GM12878 (cell line): ENCODE measurements at regions not wholly inside any gene's neighbourhood (a gene's known extent, or its start where the extent isn't known, plus 50 kb on each side); places are given as distances from the start of the nearest gene placed in this dataset.

Experiments
- ATAC-seq: fragments of 200-7000 bp; cut with Tn5 transposase; 3 replicates; pipeline ENCODE4 v1.9.1; 2020; ENCODE audit warnings: mild to moderate bottlenecking, moderate library complexity
- BruUV-seq: library from RNA; stranded (reverse); fragments of 400-500 nt; replicated peaks from 2 replicates; lab custom pipeline; 2021; lab: Mats Ljungman, UMichigan
- CTCF ChIA-PET: fragments of 300-600 bp; sonication (Branson Sonifier 250); formaldehyde crosslinking; extraction: SDS; loops from one replicate; lab custom pipeline; 2021; ENCODE audit warnings: inconsistent platforms; lab: Yijun Ruan, JAX
- POLR2A ChIA-PET: fragments of 350-600 bp; formaldehyde crosslinking; extraction: SDS; loops from one replicate; lab custom pipeline; 2021; ENCODE audit warnings: inconsistent platforms; lab: Charles Lee
- RAD21 ChIA-PET: fragments of 300-600 bp; sonication (Branson Sonifier 250); formaldehyde crosslinking; loops from one replicate; lab custom pipeline; 2023; ENCODE audit warnings: antibody characterized with exemption; ENCODE audit not compliant: unreplicated experiment; lab: Charles Lee
- SMC1A ChIA-PET: fragments of 300-600 bp; sonication (Branson Sonifier 250); formaldehyde crosslinking; loops from one replicate; lab custom pipeline; 2023; ENCODE audit not compliant: unreplicated experiment, uncharacterized antibody; lab: Charles Lee
- DNase-seq: peaks from one replicate; pipeline ENCODE4 v3.0.0-alpha.2; 2011; ENCODE audit warnings: low read depth, low spot score
- FAIRE-seq: peaks from 3 replicates; lab custom pipeline; 2011; peaks lifted over from hg19 to GRCh38; lab: Jason Lieb, UNC
- H2AFZ ChIP-seq: 2 replicates; pipeline ENCODE4 v1.6.0; 2011; ENCODE audit warnings: low read depth, low read length, control low read depth; ENCODE audit not compliant: control insufficient read depth
- H3K27ac ChIP-seq: 2 replicates; pipeline ENCODE4 v1.5.1; 2011; ENCODE audit warnings: control low read depth; ENCODE audit not compliant: control insufficient read depth, insufficient read depth
- H3K27me3 ChIP-seq, 2 experiments: replicated peaks in 1 of 2; 2 replicates each; pipeline versions ENCODE4 v1.6.0 to v1.6.1; 2011; ENCODE audit warnings: low read length in 1 of 2; ENCODE audit not compliant: control insufficient read depth in 2 of 2, insufficient read depth in 2 of 2
- H3K36me3 ChIP-seq, 2 experiments: 2 replicates each; pipeline ENCODE4 v1.5.1; 2011; ENCODE audit warnings: low read length in 1 of 2; ENCODE audit not compliant: control insufficient read depth in 2 of 2, insufficient read depth in 2 of 2
- H3K4me1 ChIP-seq: 2 replicates; pipeline ENCODE4 v1.6.1; 2011; ENCODE audit warnings: mild to moderate bottlenecking, low read length, moderate library complexity, mixed read lengths; ENCODE audit not compliant: control insufficient read depth, insufficient read depth
- H3K4me2 ChIP-seq: 2 replicates; pipeline ENCODE4 v1.6.0; 2011; ENCODE audit warnings: control low read depth; ENCODE audit not compliant: control insufficient read depth, insufficient read depth
- H3K4me3 ChIP-seq: fragments of 200-600 bp; sonication (generic); 2 replicates; pipeline ENCODE4 v1.5.1; 2016
- H3K79me2 ChIP-seq: 2 replicates; pipeline ENCODE4 v1.6.0; 2011; ENCODE audit warnings: low read length; ENCODE audit not compliant: control insufficient read depth, insufficient read depth
- H3K9ac ChIP-seq: 2 replicates; pipeline ENCODE4 v1.8.0; 2011; ENCODE audit warnings: low read length, control low read depth, mixed read lengths; ENCODE audit not compliant: control insufficient read depth, insufficient read depth
- H3K9me3 ChIP-seq: replicated peaks from 3 replicates; pipeline ENCODE4 v1.5.1; 2011; ENCODE audit warnings: mild to moderate bottlenecking, low read length; ENCODE audit not compliant: control insufficient read depth, insufficient read depth
- H4K20me1 ChIP-seq: 2 replicates; pipeline ENCODE4 v1.6.0; 2011; ENCODE audit not compliant: control insufficient read depth, insufficient read depth
- BMI1 ChIP-seq: fragments of 450-650 bp; IDR thresholded peaks from 2 replicates; pipeline ENCODE4 v1.6.1; 2016; ENCODE audit warnings: mild to moderate bottlenecking, moderate library complexity, borderline replicate concordance
- CHD1 ChIP-seq: IDR thresholded peaks from 2 replicates; pipeline ENCODE4 v1.6.1; 2012; ENCODE audit warnings: low read depth, low read length, improper control_type of control experiment
- EED ChIP-seq: sonication (generic); IDR thresholded peaks from 2 replicates; pipeline ENCODE4 v1.6.1; 2016; ENCODE audit warnings: antibody characterized with exemption, low read depth
- ESRRA ChIP-seq: IDR thresholded peaks from 2 replicates; pipeline ENCODE4 v1.6.1; 2012; ENCODE audit warnings: mild to moderate bottlenecking, low read length, improper control_type of control experiment
- GATAD2B ChIP-seq: fragments of 450-650 bp; conservative IDR thresholded peaks from 2 replicates; pipeline ENCODE4 v1.6.1; 2017; ENCODE audit warnings: low read depth, mild to moderate bottlenecking, moderate library complexity
- HDAC6 ChIP-seq: fragments of 200-600 bp; sonication (generic); IDR thresholded peaks from one replicate; pipeline ENCODE4 v1.8.0; 2017; ENCODE audit warnings: antibody characterized with exemption; ENCODE audit not compliant: unreplicated experiment
- HSF1 ChIP-seq: fragments of 150-350 bp; IDR thresholded peaks from 2 replicates; pipeline ENCODE4 v1.6.1; 2014; ENCODE audit warnings: mild to moderate bottlenecking, low read depth, low read length
- JUNB ChIP-seq: IDR thresholded peaks from 2 replicates; pipeline ENCODE4 v1.6.1; 2016; ENCODE audit warnings: antibody characterized with exemption, mild to moderate bottlenecking
- KDM1A ChIP-seq: fragments of 200-600 bp; sonication (generic); IDR thresholded peaks from 2 replicates; pipeline ENCODE4 v1.6.1; 2016; ENCODE audit warnings: borderline replicate concordance
- MTA3 ChIP-seq: IDR thresholded peaks from 2 replicates; pipeline ENCODE4 v1.6.1; 2012; ENCODE audit warnings: low read length, inconsistent platforms, borderline replicate concordance
- RFX5 ChIP-seq: IDR thresholded peaks from 2 replicates; pipeline ENCODE4 v1.6.1; 2011; ENCODE audit warnings: low read depth, low read length, improper control_type of control experiment
- SIX5 ChIP-seq: IDR thresholded peaks from 2 replicates; pipeline ENCODE4 v1.6.1; 2011; ENCODE audit warnings: mild to moderate bottlenecking, low read depth, low read length, moderate library complexity; ENCODE audit not compliant: severe bottlenecking
- SMC3 ChIP-seq: IDR thresholded peaks from 2 replicates; pipeline ENCODE4 v1.6.1; 2011; ENCODE audit warnings: low read length, improper control_type of control experiment, borderline replicate concordance
- SREBF1 ChIP-seq: IDR thresholded peaks from 2 replicates; pipeline ENCODE4 v1.6.1; 2012; ENCODE audit warnings: mild to moderate bottlenecking, low read length
- TAF1 ChIP-seq: IDR thresholded peaks from 2 replicates; pipeline ENCODE4 v1.6.1; 2011; ENCODE audit warnings: mild to moderate bottlenecking, low read depth, low read length, borderline replicate concordance
- TCF3 ChIP-seq: IDR thresholded peaks from 2 replicates; pipeline ENCODE4 v1.6.1; 2012; ENCODE audit warnings: low read depth, mild to moderate bottlenecking, low read length, borderline replicate concordance; ENCODE audit not compliant: insufficient read depth
- YBX1 ChIP-seq: fragments of 450-650 bp; IDR thresholded peaks from 2 replicates; pipeline ENCODE4 v1.6.1; 2016; ENCODE audit warnings: antibody characterized with exemption
- ZZZ3 ChIP-seq: IDR thresholded peaks from 2 replicates; pipeline ENCODE4 v1.6.1; 2011; ENCODE audit warnings: low read depth; ENCODE audit not compliant: control insufficient read depth, insufficient read length
- WGBS: methylation state at CpG from one replicate; pipeline ENCODE4 v1.1.6; 2016; ENCODE audit warnings: low lambda C conversion rate; ENCODE audit not compliant: insufficient replicate concordance, insufficient coverage; ENCODE audit errors: missing lambda C conversion rate; 5-methylcytosine and 5-hydroxymethylcytosine counted together
- in situ Hi-C: fragments of 300-500 bp; cut with MboI; formaldehyde crosslinking; loops from 9 replicates; pipeline ENCODE4 v1.14.3; 2018; ENCODE audit warnings: mixed read lengths
- intact Hi-C: fragments of 100-400 bp; cut with micrococcal nuclease; formaldehyde crosslinking; loops from one replicate; pipeline ENCODE4 v1.14.2; 2022; ENCODE audit not compliant: unreplicated experiment
- TF ChIP-seq, protein P1 (sequence below): IDR thresholded peaks from 2 replicates; pipeline ENCODE4 v1.6.1; 2011; ENCODE audit warnings: low read depth, mild to moderate bottlenecking, low read length, moderate library complexity, borderline replicate concordance; ENCODE audit errors: extremely low read depth
- TF ChIP-seq, protein P2 (sequence below): fragments of 450-650 bp; IDR thresholded peaks from 2 replicates; pipeline ENCODE4 v1.6.1; 2017; ENCODE audit warnings: borderline replicate concordance

GRCh38 chr17:62309396-62309795, 71.0 kb upstream of the EFCAB3 start:
- RAD21 ChIA-PET: no interaction called here
- ATAC-seq: no peak
- FAIRE-seq: no peak

GRCh38 chr17:62307196-62307595, 73.2 kb upstream of the EFCAB3 start:
- SMC1A ChIA-PET: no interaction called here
- Histone ChIP-seq H3K79me2 (no peaks in the 10 kb centered on the region), H4K20me1 (no peaks in the 10 kb centered on the region), H3K36me3 (no peaks in the 10 kb centered on the region), H3K4me1 (no peaks in the 10 kb centered on the region), H3K27ac (no peak overlapping the region), H3K9me3 (no peaks in the 10 kb centered on the region), H3K27me3 (no peaks in the 10 kb centered on the region; a peak in 1 of 4 replicates), H3K9ac (no peak overlapping the region), H2AFZ (no peak overlapping the region), H3K4me3 (no peak overlapping the region), H3K4me2 (no peak overlapping the region)
- POLR2A ChIA-PET: no interaction called here
- no TSS peak for BruUV-seq
- RAD21 ChIA-PET: no interaction called here
- CTCF ChIA-PET: no interaction called here
- ATAC-seq: no peak
- in situ Hi-C loops: no loop called here
- intact Hi-C loops: no loop called here
- DNase-seq: no peak
- no peak for FAIRE-seq
- WGBS: 0% methylated on average over 2 of the region's 2 CpGs
- TF ChIP-seq TCF3 (no peak), EED (no peak), SIX5 (no peak), ESRRA (no peak), SMC3 (no peak), KDM1A (no peak), HSF1 (no peak), SREBF1 (no peak), TAF1 (no peak)
- TF ChIP-seq, protein P1, sequence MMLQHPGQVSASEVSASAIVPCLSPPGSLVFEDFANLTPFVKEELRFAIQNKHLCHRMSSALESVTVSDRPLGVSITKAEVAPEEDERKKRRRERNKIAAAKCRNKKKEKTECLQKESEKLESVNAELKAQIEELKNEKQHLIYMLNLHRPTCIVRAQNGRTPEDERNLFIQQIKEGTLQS: no peak

More at GRCh38 chr17:62309396-62309795, 71.0 kb upstream of the EFCAB3 start:
- no peaks in the 10 kb centered on the region; a peak in 1 of 4 replicates for H3K27me3 ChIP-seq
- TF ChIP-seq, protein P2, sequence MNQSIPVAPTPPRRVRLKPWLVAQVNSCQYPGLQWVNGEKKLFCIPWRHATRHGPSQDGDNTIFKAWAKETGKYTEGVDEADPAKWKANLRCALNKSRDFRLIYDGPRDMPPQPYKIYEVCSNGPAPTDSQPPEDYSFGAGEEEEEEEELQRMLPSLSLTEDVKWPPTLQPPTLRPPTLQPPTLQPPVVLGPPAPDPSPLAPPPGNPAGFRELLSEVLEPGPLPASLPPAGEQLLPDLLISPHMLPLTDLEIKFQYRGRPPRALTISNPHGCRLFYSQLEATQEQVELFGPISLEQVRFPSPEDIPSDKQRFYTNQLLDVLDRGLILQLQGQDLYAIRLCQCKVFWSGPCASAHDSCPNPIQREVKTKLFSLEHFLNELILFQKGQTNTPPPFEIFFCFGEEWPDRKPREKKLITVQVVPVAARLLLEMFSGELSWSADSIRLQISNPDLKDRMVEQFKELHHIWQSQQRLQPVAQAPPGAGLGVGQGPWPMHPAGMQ: no peak
- TF ChIP-seq HDAC6: no peak
- no peak for TF ChIP-seq ZZZ3
- no peak for TF ChIP-seq JUNB
- no peak for TF ChIP-seq GATAD2B
- no peak for TF ChIP-seq BMI1
- no peak for TF ChIP-seq RFX5
- TF ChIP-seq CHD1: no peak
- TF ChIP-seq YBX1: no peak
- TF ChIP-seq, protein P1: no peak
- no peak for TF ChIP-seq TCF3
- no peak for TF ChIP-seq MTA3
- TF ChIP-seq, all 136 proteins: peak for 0
- BruUV-seq: no TSS peak
- ChIA-PET SMC1A (interaction anchor here (1.1 kb wide), 1 partner anchor 12 kb away, joined by 4 read pairs; no protein-coding TSS in a partner anchor), POLR2A (no interaction called here), CTCF (no interaction called here)
- H4K20me1 ChIP-seq: no peaks in the 10 kb centered on the region
- DNase-seq: no peak
- H3K36me3 ChIP-seq: no peaks in the 10 kb centered on the region
- no peaks in the 10 kb centered on the region for H3K9me3 ChIP-seq
- no peak overlapping the region for H3K4me3 ChIP-seq
- H3K4me1 ChIP-seq: no peaks in the 10 kb centered on the region
- no peaks in the 10 kb centered on the region for H3K79me2 ChIP-seq
- H3K9ac ChIP-seq: no peak overlapping the region
- no peak overlapping the region for H3K4me2 ChIP-seq
- no peak overlapping the region for H3K27ac ChIP-seq
- H2AFZ ChIP-seq: no peak overlapping the region
- intact Hi-C loops (no loop called here), in situ Hi-C loops (no loop called here)
